ENCODE measurements at regions not wholly inside any gene's neighbourhood (a gene's known extent, or its start where the extent isn't known, plus 50 kb on each side); places are given as distances from the start of the nearest gene placed in this dataset.

GRCh38 chr12:87596636-87597035 lies 432.6 kb downstream of the C12orf50 start:
- TF ChIP-seq, protein P1, sequence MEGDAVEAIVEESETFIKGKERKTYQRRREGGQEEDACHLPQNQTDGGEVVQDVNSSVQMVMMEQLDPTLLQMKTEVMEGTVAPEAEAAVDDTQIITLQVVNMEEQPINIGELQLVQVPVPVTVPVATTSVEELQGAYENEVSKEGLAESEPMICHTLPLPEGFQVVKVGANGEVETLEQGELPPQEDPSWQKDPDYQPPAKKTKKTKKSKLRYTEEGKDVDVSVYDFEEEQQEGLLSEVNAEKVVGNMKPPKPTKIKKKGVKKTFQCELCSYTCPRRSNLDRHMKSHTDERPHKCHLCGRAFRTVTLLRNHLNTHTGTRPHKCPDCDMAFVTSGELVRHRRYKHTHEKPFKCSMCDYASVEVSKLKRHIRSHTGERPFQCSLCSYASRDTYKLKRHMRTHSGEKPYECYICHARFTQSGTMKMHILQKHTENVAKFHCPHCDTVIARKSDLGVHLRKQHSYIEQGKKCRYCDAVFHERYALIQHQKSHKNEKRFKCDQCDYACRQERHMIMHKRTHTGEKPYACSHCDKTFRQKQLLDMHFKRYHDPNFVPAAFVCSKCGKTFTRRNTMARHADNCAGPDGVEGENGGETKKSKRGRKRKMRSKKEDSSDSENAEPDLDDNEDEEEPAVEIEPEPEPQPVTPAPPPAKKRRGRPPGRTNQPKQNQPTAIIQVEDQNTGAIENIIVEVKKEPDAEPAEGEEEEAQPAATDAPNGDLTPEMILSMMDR (IDR thresholded peaks at IDR 0.05; ENCODE audit: insufficient read depth, low read depth, low read length) = no peak
- TF ChIP-seq EZH2 (IDR thresholded peaks at IDR 0.05; ENCODE audit: insufficient read depth, low read length) = no peak

Data from astrocyte (in vitro differentiated cells and primary cell).